HEK293 (cell line): ENCODE measurements at regions not wholly inside any gene's neighbourhood (a gene's known extent, or its start where the extent isn't known, plus 50 kb on each side); places are given as distances from the start of the nearest gene placed in this dataset.

ENCODE experiments used
- ZNF175 ChIP-seq: fragments of 450-650 bp; formaldehyde crosslinking; IDR thresholded peaks from 2 replicates; pipeline ENCODE4 v1.5.1; 2016; ENCODE audit warnings: missing biosample characterization, missing genetic modification characterization
- ZNF24 ChIP-seq: fragments of 450-650 bp; formaldehyde crosslinking; IDR thresholded peaks from 2 replicates; pipeline ENCODE4 v1.5.1; 2016; ENCODE audit warnings: missing biosample characterization, missing genetic modification characterization
- ZNF510 ChIP-seq: fragments of 450-650 bp; formaldehyde crosslinking; IDR thresholded peaks from 2 replicates; pipeline ENCODE4 v1.5.1; 2018; ENCODE audit warnings: mild to moderate bottlenecking, missing genetic modification characterization, missing biosample characterization; ENCODE audit not compliant: insufficient replicate concordance
- TF ChIP-seq, protein P1 (sequence below): fragments of 450-650 bp; formaldehyde crosslinking; IDR thresholded peaks from 2 replicates; pipeline ENCODE4 v1.5.1; 2016; ENCODE audit warnings: missing biosample characterization, missing genetic modification characterization

DNA sequence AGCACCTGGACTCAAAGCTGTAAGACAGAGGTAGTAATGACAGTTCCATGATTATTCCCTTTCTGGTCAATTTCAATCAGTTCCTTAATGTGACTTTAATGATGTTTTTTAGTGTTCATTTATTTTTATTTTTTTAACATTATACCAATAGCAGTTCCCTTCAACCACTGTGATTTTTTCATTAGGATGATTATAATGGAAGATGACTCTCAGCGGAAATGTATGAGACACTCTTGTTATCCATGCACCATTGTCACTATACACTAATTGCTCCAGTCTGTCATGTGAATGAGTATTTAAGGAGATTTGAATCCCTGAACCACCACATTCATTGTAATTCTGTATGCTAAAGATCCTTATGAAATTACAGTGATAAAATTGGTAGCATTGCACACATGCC is 2102.3 kb upstream of the AGA start:
- TF ChIP-seq ZNF510 (no peak), ZNF175 (tag by site-specific recombination) (no peak), ZNF24 (tag by site-specific recombination) (no peak)
- TF ChIP-seq, protein P1, sequence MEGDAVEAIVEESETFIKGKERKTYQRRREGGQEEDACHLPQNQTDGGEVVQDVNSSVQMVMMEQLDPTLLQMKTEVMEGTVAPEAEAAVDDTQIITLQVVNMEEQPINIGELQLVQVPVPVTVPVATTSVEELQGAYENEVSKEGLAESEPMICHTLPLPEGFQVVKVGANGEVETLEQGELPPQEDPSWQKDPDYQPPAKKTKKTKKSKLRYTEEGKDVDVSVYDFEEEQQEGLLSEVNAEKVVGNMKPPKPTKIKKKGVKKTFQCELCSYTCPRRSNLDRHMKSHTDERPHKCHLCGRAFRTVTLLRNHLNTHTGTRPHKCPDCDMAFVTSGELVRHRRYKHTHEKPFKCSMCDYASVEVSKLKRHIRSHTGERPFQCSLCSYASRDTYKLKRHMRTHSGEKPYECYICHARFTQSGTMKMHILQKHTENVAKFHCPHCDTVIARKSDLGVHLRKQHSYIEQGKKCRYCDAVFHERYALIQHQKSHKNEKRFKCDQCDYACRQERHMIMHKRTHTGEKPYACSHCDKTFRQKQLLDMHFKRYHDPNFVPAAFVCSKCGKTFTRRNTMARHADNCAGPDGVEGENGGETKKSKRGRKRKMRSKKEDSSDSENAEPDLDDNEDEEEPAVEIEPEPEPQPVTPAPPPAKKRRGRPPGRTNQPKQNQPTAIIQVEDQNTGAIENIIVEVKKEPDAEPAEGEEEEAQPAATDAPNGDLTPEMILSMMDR (tag by site-specific recombination) = no peak
